ENCODE measurements at regions not wholly inside any gene's neighbourhood (a gene's known extent, or its start where the extent isn't known, plus 50 kb on each side); places are given as distances from the start of the nearest gene placed in this dataset.

GRCh38 chr4:152063621-152064240 lies 302.9 kb upstream of the GATB start:
- H3K14ac ChIP-seq (ENCODE audit: insufficient read depth, low read length), result no peak overlapping the region
- no peak overlapping the region for H3K4ac ChIP-seq (ENCODE audit: low read depth, low read length)
- no peak overlapping the region for H3T11ph ChIP-seq (ENCODE audit: low read length)
- no peak overlapping the region for H3K18ac ChIP-seq (ENCODE audit: insufficient read length, low read depth, low read length)
- no peaks in the 10 kb centered on the region for H3K27me3 ChIP-seq (ENCODE audit: insufficient read depth, low read length)
- no peaks in the 10 kb centered on the region for H3K9me3 ChIP-seq (ENCODE audit: control insufficient read depth, low read depth, low read length)
- no peaks in the 10 kb centered on the region for H3K79me2 ChIP-seq (ENCODE audit: insufficient read depth, low read length)
- H2AFZ ChIP-seq (ENCODE audit: low read length), result no peak overlapping the region
- no peaks in the 10 kb centered on the region for H3K36me3 Mint-ChIP-seq (ENCODE audit: insufficient read depth in 1 of 3, low read depth in 3 of 3)
- no peak overlapping the region for H3K9ac ChIP-seq (ENCODE audit: extremely low read depth, insufficient read length, low read length)
- no peak overlapping the region for H4K5ac ChIP-seq (ENCODE audit: insufficient read length, low read depth, low read length)
- no peaks in the 10 kb centered on the region for H4K20me1 ChIP-seq (ENCODE audit: control insufficient read depth, insufficient read depth, insufficient read length)
- no peaks in the 10 kb centered on the region; the same call in 1 of the 2 replicates for H3K4me1 ChIP-seq (ENCODE audit: insufficient read depth, low read length)
- H3K23me2 ChIP-seq (ENCODE audit: insufficient read length, low read depth, low read length, poor library complexity, severe bottlenecking), result no peaks in the 10 kb centered on the region
- no peak overlapping the region for H3K4me3 Mint-ChIP-seq
- H3K79me1 ChIP-seq (ENCODE audit: insufficient read depth, low read depth, low read length, poor library complexity, severe bottlenecking), result no peaks in the 10 kb centered on the region
- no peak overlapping the region for H2AK5ac ChIP-seq (ENCODE audit: insufficient read length, low read length)
- no peak overlapping the region for H3K27ac Mint-ChIP-seq
- no CpG with 5 or more reads among the region's 13 CpGs for WGBS (ENCODE audit: extremely low coverage, insufficient read length, low lambda C conversion rate)
- no peak overlapping the region for H3K27ac ChIP-seq (ENCODE audit: insufficient read length, low read depth, low read length)
- peaks cover 15 to 21% of the 10 kb centered on the region in 2 experiments for H3K4me1 Mint-ChIP-seq
- H2BK120ac ChIP-seq (ENCODE audit: low read depth, low read length, poor library complexity, severe bottlenecking), result no peak overlapping the region
- H3K23ac ChIP-seq (ENCODE audit: insufficient read length, low read depth, low read length), result no peak overlapping the region
- H4K91ac ChIP-seq (ENCODE audit: insufficient read length, low read depth, low read length), result no peak overlapping the region
- no peak overlapping the region for H3K56ac ChIP-seq (ENCODE audit: insufficient read length, low read depth, low read length)
- H2BK12ac ChIP-seq (ENCODE audit: insufficient read length, low read depth, low read length), result no peak overlapping the region
- H4K8ac ChIP-seq (replicated peaks; ENCODE audit: insufficient read length, low read depth, low read length), result no peak overlapping the region
- H2BK20ac ChIP-seq (ENCODE audit: low read depth, low read length, poor library complexity, severe bottlenecking), result no peak overlapping the region
- no peak for DNase-seq
- H3K9me3 Mint-ChIP-seq, result no peaks in the 10 kb centered on the region; a peak in 2 of 5 replicates
- H2BK15ac ChIP-seq (ENCODE audit: low read depth, low read length), result no peak overlapping the region
- H3K27me3 Mint-ChIP-seq (ENCODE audit: low read depth), result peaks cover 2% of the 10 kb centered on the region; the same call in 1 of the 2 replicates
- no peak overlapping the region for H2BK5ac ChIP-seq (ENCODE audit: insufficient read length, low read length)
- TF ChIP-seq CTCF (conservative IDR thresholded peaks at IDR 0.05), result no peak
- H3K4me2 ChIP-seq (ENCODE audit: insufficient read depth, insufficient read length, low read length), result no peak overlapping the region
